Small intestine (tissue), 7 donors: ENCODE measurements at regions not wholly inside any gene's neighbourhood (a gene's known extent, or its start where the extent isn't known, plus 50 kb on each side); places are given as distances from the start of the nearest gene placed in this dataset.
A peak's percentile ranks its signal among the peaks of the same experiment; 100 is the strongest.

ENCODE experiments used
- DNase-seq, 2 donors: peaks; one replicate each; pipeline versions ENCODE4 v3.0.0 to v3.0.0-alpha.2; 2013
- FAIRE-seq: peaks from 2 replicates; lab custom pipeline; 2012; peaks lifted over from hg19 to GRCh38; lab: Jason Lieb, UNC
- H3K27ac ChIP-seq, 3 donors: one replicate each; pipeline ENCODE4 v1.5.1; 2013; ENCODE audit warnings: low read length in 2 of 3, mild to moderate bottlenecking in 2 of 3, control low read depth in 1 of 3, inconsistent platforms in 1 of 3, low read depth in 1 of 3, moderate library complexity in 1 of 3
- H3K27me3 ChIP-seq, 3 donors: one replicate each; pipeline ENCODE4 v1.6.1; 2013; ENCODE audit warnings: low read length in 3 of 3, inconsistent platforms in 1 of 3; ENCODE audit not compliant: control insufficient read depth in 3 of 3, insufficient read depth in 3 of 3
- H3K36me3 ChIP-seq, 3 donors: one replicate each; pipeline ENCODE4 v1.6.1; 2013; ENCODE audit warnings: low read length in 3 of 3, inconsistent platforms in 1 of 3, low read depth in 1 of 3, mild to moderate bottlenecking in 1 of 3, moderate library complexity in 1 of 3; ENCODE audit not compliant: control insufficient read depth in 3 of 3, insufficient read depth in 2 of 3
- H3K4me1 ChIP-seq, 3 donors: one replicate each; pipeline ENCODE4 v1.6.1; 2013; ENCODE audit warnings: low read length in 2 of 3, inconsistent platforms in 1 of 3, low read depth in 1 of 3, mild to moderate bottlenecking in 1 of 3, moderate library complexity in 1 of 3; ENCODE audit not compliant: control insufficient read depth in 3 of 3, insufficient read depth in 2 of 3
- H3K4me3 ChIP-seq, 3 donors: one replicate each; pipeline ENCODE4 v1.5.1; 2013; ENCODE audit warnings: low read length in 3 of 3, control low read depth in 1 of 3, inconsistent platforms in 1 of 3, low read depth in 1 of 3, mild to moderate bottlenecking in 1 of 3, moderate library complexity in 1 of 3
- H3K9me3 ChIP-seq, 2 donors: one replicate each; pipeline ENCODE4 v1.6.1; 2013; ENCODE audit warnings: low read depth in 1 of 2, low read length in 1 of 2; ENCODE audit not compliant: control insufficient read depth in 2 of 2, insufficient read depth in 1 of 2
- WGBS, 3 donors: extraction: QIAGEN DNeasy Blood & Tissue Kit; methylation state at CpG; one replicate each; pipeline ENCODE4 v1.1.7; 2013; 5-methylcytosine and 5-hydroxymethylcytosine counted together
- donor health status: healthy with polysubstance abuse.
- donor health status: control.
- donor health status: control.
- donor health status: Bipolar disorder and iron deficiency.
- donor health status: healthy.

GRCh38 chr4:184879271-184879670 is 53.5 kb upstream of the ACSL1 start:
- no peaks in the 10 kb centered on the region for H3K9me3 ChIP-seq
- 82 to 88% (median 84%) methylated on average over 3 of the region's 3 CpGs for WGBS, 3 donors
- DNase-seq = no peak
- H3K36me3 ChIP-seq = no peaks in the 10 kb centered on the region
- no peak overlapping the region for H3K4me3 ChIP-seq
- peaks cover 0 to under 1% (median 0%) of the 10 kb centered on the region in 3 donors for H3K4me1 ChIP-seq
- H3K27me3 ChIP-seq = no peaks in the 10 kb centered on the region
- no peak overlapping the region for H3K27ac ChIP-seq
- FAIRE-seq = no peak

GRCh38 chr4:184882276-184882675 is 56.5 kb upstream of the ACSL1 start:
- no peak for FAIRE-seq
- WGBS, 3 donors = 41 to 83% (median 59%) methylated on average over 10 of the region's 10 CpGs

GRCh38 chr4:184883024-184883423 is 57.3 kb upstream of the ACSL1 start:
- DNase-seq (no peak), FAIRE-seq (no peak)
- no peaks in the 10 kb centered on the region for H3K27me3 ChIP-seq
- H3K4me1 ChIP-seq = peaks cover 0 to 3% (median 0%) of the 10 kb centered on the region in 3 donors
- no peaks in the 10 kb centered on the region for H3K36me3 ChIP-seq
- 82 to 92% (median 91%) methylated on average over 6 of the region's 6 CpGs for WGBS, 3 donors
- no peaks in the 10 kb centered on the region for H3K9me3 ChIP-seq
- H3K27ac ChIP-seq = no peak overlapping the region
- no peak overlapping the region for H3K4me3 ChIP-seq

More at GRCh38 chr4:184882276-184882675, 56.5 kb upstream of the ACSL1 start:
- peaks cover 0 to 3% (median 0%) of the 10 kb centered on the region in 3 donors for H3K4me1 ChIP-seq
- no peaks in the 10 kb centered on the region for H3K36me3 ChIP-seq
- DNase-seq = no peak
- H3K9me3 ChIP-seq = no peaks in the 10 kb centered on the region
- no peak overlapping the region for H3K27ac ChIP-seq
- H3K4me3 ChIP-seq = no peak overlapping the region
- no peaks in the 10 kb centered on the region for H3K27me3 ChIP-seq

- H3K36me3 ChIP-seq = no peaks in the 10 kb centered on the region
- H3K4me3 ChIP-seq = no peak overlapping the region
- 26 to 56% (median 40%) methylated on average over 5 of the region's 5 CpGs for WGBS, 3 donors
Observed at GRCh38 chr4:184884883-184885282, 59.1 kb upstream of the ACSL1 start.

GRCh38 chr4:184885602-184886001 is 59.8 kb upstream of the ACSL1 start:
- 82 to 94% (median 83%) methylated on average over 4 of the region's 4 CpGs for WGBS, 3 donors
- no peaks in the 10 kb centered on the region for H3K36me3 ChIP-seq
- FAIRE-seq = no peak
- H3K9me3 ChIP-seq = no peaks in the 10 kb centered on the region
- H3K27ac ChIP-seq = no peak overlapping the region
- no peak for DNase-seq
- H3K4me1 ChIP-seq = peaks cover 0 to 3% (median 0%) of the 10 kb centered on the region in 3 donors
- no peaks in the 10 kb centered on the region for H3K27me3 ChIP-seq
- no peak overlapping the region for H3K4me3 ChIP-seq

More at GRCh38 chr4:184884883-184885282, 59.1 kb upstream of the ACSL1 start:
- peak; percentile 29 to 39 for DNase-seq
- H3K27ac ChIP-seq = no peak overlapping the region
- H3K4me1 ChIP-seq = peaks cover 0 to 3% (median 0%) of the 10 kb centered on the region in 3 donors
- no peaks in the 10 kb centered on the region for H3K9me3 ChIP-seq
- H3K27me3 ChIP-seq = no peaks in the 10 kb centered on the region
- no peak for FAIRE-seq

- WGBS, 3 donors = 65 to 88% (median 85%) methylated on average over 3 of the region's 3 CpGs
- Histone ChIP-seq H3K27ac (no peak overlapping the region), H3K4me1 (peaks cover 0 to 3% (median 0%) of the 10 kb centered on the region in 3 donors), H3K36me3 (no peaks in the 10 kb centered on the region), H3K27me3 (no peaks in the 10 kb centered on the region), H3K9me3 (no peaks in the 10 kb centered on the region), H3K4me3 (no peak overlapping the region)
- no peak for DNase-seq
- FAIRE-seq = no peak
Observed at GRCh38 chr4:184887333-184887732, 61.6 kb upstream of the ACSL1 start.

- H3K4me1 ChIP-seq = peaks cover 0 to 3% (median 0%) of the 10 kb centered on the region in 3 donors
- WGBS, 3 donors = 62 to 67% (median 62%) methylated on average over 6 of the region's 6 CpGs
- H3K4me3 ChIP-seq = no peak overlapping the region
- FAIRE-seq (no peak), DNase-seq (no peak)
- H3K27ac ChIP-seq = no peak overlapping the region
- no peaks in the 10 kb centered on the region for H3K9me3 ChIP-seq
- no peaks in the 10 kb centered on the region for H3K27me3 ChIP-seq
- no peaks in the 10 kb centered on the region for H3K36me3 ChIP-seq
Observed at GRCh38 chr4:184887947-184888346, 62.2 kb upstream of the ACSL1 start.

GRCh38 chr4:184889666-184890335 is 64.0 kb upstream of the ACSL1 start:
- DNase-seq (no peak), FAIRE-seq (no peak)
- no peaks in the 10 kb centered on the region for H3K9me3 ChIP-seq
- WGBS, 3 donors = 62 to 71% (median 62%) methylated on average over 13 of the region's 13 CpGs
- H3K4me3 ChIP-seq = no peak overlapping the region
- no peaks in the 10 kb centered on the region for H3K27me3 ChIP-seq
- no peaks in the 10 kb centered on the region for H3K36me3 ChIP-seq
- no peak overlapping the region for H3K27ac ChIP-seq
- no peaks in the 10 kb centered on the region for H3K4me1 ChIP-seq
